HG02981 (cell line): ENCODE measurements at regions not wholly inside any gene's neighbourhood (a gene's known extent, or its start where the extent isn't known, plus 50 kb on each side); places are given as distances from the start of the nearest gene placed in this dataset.
"Not testable (repeated sequence)": the region's sequence is repeated elsewhere in the genome, so short reads cannot be mapped to it uniquely, and the experiment has no call there.

ENCODE experiments used
- ATAC-seq: cut with Tn5 transposase; IDR thresholded peaks from one replicate; pipeline ENCODE4 v1.9.1; 2021; ENCODE audit warnings: mild to moderate bottlenecking, moderate library complexity; ENCODE audit not compliant: unreplicated experiment

DNA sequence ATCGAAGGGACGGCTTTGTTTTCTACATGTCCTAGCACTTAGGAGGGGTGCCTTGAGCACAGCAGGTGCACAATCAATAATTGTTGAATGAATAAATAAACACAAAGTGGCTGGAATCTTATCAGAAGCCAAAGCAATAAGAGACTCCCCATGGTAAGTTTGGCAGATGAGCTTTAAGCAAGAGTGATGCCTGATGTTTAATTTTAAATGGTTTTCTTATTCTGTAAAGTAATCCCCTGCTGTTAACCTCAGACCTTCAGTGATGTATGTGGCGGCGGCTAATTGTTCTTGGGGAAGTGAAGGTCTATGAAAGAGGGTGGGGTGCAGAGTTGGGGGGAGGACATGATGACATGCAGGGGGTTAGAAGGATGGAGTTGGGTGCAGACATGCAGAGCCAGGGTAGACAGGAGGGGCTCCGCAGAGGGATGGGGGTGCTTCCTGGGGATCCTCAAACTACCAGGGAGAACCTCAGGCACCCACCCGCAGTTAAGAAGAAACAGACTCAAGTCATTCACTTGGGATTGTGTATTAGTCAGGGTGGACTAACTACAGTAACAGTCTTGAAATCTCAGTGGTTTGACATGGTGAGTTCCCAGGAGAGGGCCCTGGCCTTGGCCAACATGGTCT lies 65.7 kb upstream of the SHB start:
- no peak for ATAC-seq

DNA sequence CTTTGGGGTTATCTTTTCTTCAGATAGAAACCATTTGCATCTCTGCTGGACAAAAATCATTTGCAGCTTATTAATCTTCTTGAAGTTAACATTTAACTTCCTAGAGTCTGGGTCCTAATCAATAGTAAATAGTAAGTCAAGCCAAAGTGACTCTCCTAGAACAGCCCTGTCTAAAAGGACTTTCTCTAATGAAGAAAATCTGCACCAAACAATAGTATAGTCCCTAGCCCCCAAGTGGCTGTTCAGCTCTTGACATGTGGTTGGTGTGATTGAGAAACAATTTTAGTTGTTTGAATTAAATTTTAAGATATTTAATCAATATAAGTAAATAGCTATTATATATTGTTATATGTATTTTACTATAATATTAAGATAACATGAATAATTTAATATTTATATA lies 64.6 kb upstream of the SHB start:
- no peak for ATAC-seq

DNA sequence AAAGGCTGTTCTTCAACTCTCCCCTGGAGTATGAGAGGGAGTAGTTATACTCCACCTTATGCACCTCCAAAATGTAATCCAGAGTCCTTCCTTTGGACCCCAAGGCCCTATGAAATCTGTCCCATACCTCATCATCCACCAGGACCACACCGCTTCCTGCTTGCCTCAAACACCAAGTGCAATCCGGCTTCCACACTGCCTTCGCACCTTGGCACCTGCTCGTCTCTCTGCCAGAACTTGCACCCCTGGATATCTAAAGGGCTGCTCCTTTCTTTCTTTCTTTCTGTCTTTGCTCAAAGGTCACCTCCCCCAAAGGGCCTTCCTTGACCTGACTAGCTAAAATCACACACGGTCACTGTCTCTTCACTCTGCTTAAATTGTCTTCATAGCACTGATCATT lies 63.9 kb upstream of the SHB start:
- ATAC-seq, result no peak

DNA sequence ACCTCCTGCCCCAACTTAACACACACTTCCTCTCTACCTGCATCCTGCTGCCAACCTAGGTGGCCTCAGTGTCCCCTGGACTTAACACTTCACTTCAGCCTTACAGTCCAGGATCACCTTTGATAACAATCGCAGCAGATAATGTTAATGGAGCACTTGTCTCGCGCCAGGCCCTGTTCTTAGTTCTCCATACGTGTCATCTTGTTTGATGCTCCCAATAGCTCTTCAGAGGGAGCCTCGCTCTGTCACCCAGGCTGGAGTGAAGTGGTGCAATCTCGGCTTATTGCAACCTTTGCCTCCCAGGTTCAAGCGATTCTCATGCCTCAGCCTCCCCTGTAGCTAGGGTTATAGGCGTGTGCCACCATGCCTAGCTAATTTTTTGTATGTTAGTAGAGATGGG lies 62.7 kb upstream of the SHB start:
- ATAC-seq, result no peak

DNA sequence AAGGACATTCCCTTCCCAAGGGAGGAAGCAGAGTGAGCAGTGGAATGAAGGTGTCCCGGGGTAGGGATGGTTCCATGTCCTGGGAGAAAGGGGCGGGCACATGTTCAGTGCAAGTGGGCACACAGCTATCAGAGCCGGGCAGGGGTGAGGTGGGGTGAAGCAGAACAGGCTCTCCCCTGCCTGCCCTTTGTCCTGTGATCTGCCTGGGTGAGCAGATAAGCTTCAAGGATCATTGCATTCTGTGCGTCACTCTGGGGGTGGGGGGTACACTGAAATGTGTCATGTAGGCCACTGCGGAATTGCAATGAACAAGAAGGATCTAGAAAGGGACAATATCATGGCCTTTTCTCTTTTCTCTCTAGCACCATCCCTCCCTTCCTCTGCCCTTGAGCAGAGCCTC lies 61.7 kb upstream of the SHB start:
- no peak for ATAC-seq

DNA sequence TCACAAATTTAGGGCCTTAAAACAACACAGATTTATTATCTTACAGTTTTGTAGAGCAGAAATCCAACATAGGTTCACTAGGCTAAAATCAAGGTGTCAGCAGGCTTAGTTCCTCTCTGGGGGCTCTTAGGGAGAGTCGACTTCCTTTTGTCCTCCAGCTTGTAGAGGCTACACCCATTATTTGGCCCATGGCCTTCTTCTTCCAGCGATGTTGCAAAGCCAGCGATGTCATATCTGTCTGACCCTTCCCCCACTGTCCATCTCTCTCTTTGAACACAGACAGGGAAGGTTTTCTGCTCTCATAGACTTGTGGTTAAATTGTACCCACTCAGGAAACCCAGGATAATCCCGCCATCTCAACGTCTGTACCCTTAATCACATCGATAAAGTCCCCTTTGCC lies 60.3 kb upstream of the SHB start:
- no peak for ATAC-seq

DNA sequence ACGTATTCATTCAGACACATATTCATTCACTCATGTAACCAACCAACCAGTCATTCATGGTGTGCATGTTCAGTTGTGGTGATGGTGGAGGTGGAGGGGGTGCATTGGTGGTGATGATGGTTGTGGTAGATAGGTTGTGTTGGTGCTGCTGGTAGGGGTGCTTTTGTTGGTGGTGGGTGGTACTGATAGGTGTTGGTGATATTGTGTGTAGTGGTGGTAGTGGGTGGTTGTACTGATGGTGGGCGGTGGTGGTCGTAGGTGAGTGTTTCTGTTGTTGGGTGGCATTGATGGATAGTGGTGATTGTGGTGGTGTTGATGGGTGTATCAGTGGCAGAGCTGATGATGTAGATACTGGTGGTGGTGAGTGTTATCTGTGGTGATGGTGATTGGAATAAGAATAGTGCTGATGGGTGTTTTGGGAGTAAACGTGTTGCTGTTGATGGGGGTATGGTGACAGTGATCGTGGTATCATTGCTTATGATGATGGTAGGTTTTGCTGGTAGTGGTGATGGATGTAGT lies 59.8 kb upstream of the SHB start:
- no peak for ATAC-seq

DNA sequence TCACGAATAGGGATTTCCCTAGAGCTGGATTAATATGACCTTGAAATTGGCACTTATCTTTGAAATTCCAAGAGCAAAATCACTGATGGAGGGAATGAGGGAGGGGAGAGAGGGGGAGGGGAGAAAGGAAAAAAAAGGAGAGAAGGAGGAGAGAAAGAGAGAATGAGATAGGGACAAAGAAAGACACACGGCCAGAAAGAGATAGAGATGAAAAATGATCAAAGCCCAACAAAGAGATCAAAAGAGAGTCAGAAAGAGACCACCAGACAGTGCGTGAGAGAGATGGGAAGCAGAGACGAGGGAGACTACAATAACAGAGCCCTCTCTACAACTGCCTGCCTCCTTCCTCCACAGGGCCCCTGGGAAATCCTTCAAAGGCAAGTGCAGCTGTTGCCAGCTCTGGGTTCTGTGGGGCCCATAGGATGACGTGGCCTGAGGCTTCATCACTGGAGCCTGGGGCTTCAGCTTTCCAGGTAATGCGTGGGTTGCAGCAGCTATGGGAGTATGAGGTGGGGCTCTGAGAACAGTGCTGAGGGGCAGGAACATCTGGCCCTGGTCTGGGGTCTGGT lies 58.3 kb upstream of the SHB start:
- no peak for ATAC-seq

DNA sequence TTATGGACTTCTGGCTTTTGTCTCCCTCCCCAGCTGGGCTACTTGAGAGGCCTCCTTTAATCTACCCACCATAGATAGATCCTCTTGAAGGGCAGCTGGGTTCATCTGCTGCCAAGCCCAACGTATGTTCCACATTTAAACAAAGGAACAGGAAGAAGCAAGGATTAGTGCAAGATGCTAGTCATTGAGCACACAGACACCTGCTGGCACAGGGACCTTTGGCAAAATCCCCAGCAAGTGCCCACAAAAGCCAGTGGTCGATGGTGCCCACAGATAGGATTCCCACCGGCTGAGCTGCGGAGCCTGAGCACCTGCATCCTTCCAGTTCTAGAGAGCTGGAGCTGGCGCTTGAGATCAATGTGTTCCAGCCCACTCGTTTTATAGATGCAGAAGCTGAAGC lies 57.7 kb upstream of the SHB start:
- ATAC-seq, result no peak

DNA sequence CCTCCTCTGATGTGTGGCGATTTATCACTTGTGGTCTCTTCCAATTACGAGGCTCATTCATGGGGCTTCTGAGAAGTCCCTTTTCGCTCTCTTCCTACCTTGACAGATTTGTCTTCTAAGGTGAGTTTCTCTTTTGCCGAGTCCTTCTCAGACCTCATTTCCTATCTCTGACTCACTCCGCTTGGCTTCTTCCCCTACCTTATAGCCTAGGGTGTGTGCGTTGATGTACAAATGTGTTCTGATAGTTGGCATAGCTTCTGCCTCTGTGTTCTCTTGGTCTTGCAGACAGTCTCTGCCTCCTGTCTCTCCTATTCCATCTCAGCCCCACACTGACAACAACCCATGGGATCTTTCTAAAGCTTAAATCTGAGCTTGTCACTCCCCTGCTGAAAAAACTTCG lies 56.9 kb upstream of the SHB start:
- ATAC-seq, result no peak

DNA sequence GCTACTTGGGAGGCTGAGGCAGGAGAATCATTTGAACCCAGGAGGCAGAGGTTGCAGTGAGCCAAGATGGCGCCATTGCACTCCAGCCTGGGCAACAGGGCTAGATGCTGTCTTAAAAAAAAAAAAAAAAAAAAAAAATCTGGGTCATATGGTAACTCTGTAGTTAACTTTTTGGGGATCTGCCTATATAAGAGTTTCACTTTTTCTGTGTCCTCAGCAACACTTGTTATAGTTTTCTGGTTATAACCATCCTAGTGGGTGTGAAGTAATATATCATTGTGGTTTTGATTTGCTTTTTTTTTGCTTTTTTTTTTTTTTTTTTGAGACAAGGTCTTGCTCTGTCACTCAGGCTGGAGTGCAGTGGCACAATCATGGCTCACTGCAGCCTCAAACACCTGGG lies 54.3 kb upstream of the SHB start:
- ATAC-seq, result not testable (repeated sequence)

DNA sequence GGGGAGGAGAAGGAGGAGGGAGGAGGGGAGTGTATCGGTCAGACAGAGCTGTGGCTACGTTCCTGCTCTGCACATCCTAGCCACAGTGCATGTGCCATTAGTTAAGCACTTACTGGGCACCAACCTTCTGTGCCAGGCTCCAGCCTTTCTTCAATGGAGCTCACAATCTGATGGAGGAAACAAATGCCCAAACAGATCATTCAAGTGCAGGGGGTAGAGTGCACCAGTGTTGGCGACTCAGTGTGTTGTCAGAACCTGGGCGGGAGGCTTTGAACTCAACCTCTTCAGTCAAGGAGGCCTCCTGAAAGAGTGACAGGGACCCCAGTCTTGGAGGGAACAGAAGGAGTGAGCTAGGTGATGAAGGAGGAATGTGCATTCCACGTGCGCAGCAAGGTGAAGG lies 51.9 kb upstream of the SHB start:
- ATAC-seq, result no peak

DNA sequence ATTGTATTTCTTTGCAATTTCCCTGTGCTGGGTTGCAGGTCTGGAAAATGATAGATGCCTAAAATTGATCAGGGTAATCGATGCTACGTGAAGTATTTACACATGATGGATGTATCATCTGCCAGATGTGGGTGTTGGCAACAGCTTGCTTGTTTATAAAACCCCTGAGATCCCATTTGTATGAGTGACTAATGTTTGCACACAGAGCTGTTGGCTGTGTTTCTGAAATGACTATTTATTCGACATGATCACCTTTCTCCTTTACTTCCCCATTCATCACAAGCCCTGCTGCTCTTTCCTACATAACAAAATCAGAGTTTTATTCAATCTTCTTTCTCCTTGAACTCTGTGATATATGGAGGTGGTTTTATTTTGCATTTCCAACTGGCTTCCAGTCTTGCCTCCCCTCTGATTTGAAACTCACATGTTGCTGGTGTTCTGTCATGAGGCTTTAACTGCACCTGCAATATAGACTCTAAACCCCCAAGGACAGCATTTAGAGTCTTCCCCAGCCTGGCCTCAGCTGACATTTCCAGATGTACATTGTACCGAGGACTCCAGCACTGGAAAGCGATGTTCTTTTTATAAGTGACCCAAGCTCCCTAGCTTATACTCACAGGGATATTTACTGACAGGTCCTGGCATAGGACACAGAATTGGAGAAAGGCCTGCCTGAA lies 50.7 kb upstream of the SHB start:
- ATAC-seq, result no peak

DNA sequence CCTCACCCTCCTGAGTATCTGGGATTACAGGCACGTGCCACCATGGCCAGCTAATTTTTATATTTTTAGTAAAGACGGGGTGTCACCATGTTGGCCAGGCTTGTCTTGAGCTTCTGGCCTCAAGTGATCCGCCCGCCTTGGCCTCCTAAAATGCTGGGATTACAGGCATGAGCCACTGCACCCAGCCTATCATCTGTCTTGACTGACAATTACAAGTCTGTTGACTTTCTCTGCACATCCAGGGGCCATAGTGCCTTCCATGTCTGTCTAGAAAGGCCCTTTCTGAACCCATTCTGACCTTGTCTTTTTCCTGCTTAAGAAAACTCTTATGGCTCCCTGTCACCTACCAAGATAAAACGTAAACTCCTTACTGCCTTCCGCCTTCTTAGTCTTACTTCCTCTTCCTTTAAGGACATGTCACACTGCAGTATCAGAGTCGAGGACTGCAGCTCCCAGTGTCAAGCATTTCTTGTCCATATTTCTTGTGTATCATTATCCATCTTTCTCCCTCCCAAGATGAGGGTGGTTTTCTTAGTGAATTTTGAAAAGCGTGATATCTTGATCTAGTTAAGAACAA lies 49.9 kb upstream of the SHB start:
- no peak for ATAC-seq
